Glomerular endothelial cell (primary cell): ENCODE measurements at regions not wholly inside any gene's neighbourhood (a gene's known extent, or its start where the extent isn't known, plus 50 kb on each side); places are given as distances from the start of the nearest gene placed in this dataset.

ENCODE experiments used
- DNase-seq: peaks from one replicate; pipeline ENCODE4 v3.0.0-alpha.2; 2011; ENCODE audit warnings: low read depth, low spot score; ENCODE audit errors: extremely low read depth

GRCh38 chr3:40593351-40593750, 68.6 kb downstream of the ZNF621 start:
- DNase-seq, result no peak

GRCh38 chr3:40597441-40597840, 72.7 kb downstream of the ZNF621 start:
- DNase-seq, result no peak

- no peak for DNase-seq
Measured at GRCh38 chr3:40598338-40598737, 73.6 kb downstream of the ZNF621 start.

DNA sequence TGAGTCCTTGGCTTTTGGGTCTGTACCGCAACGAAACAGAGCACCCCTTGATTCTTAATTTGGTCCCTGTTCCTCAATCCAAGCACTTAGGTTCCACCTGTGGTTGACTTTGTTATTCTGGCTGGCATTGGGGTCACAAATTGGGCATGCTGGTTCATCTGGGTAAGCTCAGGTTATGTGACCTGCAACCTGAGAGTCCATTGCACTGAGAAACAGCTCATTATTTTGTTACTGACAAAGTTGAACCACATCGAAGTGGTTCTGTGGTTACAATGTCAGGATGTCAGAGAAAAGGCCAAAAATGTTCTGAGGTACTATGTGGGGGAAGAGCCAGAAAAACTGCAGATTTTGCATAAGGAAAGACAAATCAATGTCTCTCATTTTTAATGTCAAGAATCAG, 74.2 kb downstream of the ZNF621 start:
- no peak for DNase-seq

DNA sequence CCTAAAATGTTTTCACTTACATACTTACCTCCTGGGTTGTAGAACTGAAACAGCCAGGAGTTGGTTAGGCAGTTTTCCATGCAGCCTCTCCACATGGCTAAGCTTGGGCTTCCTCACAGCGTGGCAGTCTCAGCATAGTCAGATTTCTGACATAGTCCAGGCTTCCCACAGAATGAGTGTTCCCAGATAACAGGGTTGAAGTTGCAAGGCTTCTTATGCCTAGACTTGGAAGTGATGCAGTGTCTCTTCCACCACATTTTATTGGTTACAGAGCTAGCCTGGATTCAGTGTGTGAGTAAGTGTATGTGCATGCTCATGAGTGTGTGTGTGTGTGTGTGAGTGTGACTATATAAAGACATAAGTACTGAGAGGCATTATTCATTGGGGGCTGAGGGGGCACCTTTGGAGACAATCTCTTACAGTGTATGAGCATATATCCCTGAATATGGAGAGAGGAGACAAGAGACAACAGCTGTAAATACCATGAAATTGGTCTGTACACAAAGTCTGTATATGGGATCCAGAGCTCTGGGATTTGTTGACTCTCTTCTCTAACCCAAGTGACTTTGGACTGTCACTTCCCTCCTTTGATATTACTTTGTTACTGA, 78.1 kb downstream of the ZNF621 start:
- DNase-seq, result no peak

GRCh38 chr3:40605960-40606359, 81.2 kb downstream of the ZNF621 start:
- DNase-seq, result no peak

DNA sequence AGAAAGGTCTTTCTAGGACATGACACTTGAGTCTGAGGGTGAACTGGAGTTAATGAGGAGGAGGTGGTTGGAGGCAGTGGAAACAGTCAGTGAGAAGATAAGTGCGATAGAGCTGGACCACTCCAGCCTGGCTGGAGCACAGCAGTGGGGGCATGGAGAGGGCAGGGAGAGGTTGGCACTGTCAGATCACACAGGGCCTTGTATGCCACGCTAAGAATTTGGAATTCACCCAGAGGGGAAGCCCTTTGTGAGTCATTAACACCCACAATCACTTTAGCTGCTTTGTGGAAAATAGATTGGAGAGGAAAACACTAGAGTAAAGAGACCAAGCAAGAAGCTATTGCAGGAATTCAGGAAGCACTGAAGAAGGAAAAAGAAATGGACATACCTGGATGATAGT, 83.3 kb downstream of the ZNF621 start:
- no peak for DNase-seq

DNA sequence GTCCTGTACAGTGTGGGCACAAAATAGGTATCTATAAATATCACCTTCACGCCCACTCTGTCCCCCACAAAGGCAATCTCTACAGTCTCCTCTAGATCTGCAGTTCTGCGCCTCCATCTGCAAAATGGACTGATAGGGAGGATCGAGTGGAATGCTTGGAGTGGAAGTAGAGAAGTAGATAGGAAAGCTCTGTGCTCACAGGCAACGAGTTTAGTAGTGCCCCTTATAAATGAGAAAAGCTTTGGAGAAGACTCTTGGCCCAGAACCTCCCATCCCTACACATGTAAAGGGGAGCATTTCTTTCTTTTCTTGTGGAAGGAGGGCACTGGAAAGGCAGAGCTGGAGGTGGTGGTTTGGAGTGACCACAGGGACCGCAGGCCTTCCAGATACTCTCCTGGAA, 88.5 kb downstream of the ZNF621 start:
- no peak for DNase-seq

DNA sequence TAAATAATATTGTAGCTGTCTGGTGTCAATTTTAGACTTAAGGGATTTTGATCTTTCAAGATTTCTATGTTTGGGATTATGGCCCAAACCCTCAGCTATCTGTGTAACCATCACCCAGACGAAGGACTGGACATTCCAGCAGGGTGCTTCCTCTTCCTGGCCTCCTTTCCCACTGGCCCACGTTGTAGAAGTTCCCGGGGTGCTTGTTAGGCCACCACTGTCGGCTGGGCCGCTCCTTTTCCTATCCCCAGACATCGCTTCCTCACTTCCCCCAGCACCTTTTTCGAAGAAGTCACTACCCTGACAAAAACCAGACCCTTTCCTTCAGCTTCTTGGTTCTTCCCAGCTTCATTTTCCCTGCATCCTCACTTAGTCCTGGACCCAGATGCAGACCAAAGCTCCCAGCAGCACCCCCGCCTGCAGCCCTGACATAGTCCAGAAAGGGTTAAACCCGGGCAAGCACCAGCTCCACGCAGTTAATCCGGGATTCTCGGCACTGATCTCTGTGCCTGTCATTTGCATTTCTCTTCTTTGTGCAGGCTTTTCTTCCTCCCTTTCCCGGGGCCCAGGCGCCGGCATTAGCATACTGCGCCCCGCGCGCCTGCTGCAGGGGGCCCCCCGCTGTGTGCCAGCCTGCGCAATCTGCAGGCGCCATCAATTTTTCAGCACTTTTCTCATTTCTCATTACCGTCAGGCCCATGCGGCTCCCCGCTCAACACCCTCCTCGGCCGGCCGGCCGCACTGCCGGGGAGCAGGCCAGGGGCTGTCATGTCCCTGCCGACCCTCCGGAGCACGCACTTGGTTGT, 90.6 kb downstream of the ZNF621 start:
- DNase-seq, result no peak

DNA sequence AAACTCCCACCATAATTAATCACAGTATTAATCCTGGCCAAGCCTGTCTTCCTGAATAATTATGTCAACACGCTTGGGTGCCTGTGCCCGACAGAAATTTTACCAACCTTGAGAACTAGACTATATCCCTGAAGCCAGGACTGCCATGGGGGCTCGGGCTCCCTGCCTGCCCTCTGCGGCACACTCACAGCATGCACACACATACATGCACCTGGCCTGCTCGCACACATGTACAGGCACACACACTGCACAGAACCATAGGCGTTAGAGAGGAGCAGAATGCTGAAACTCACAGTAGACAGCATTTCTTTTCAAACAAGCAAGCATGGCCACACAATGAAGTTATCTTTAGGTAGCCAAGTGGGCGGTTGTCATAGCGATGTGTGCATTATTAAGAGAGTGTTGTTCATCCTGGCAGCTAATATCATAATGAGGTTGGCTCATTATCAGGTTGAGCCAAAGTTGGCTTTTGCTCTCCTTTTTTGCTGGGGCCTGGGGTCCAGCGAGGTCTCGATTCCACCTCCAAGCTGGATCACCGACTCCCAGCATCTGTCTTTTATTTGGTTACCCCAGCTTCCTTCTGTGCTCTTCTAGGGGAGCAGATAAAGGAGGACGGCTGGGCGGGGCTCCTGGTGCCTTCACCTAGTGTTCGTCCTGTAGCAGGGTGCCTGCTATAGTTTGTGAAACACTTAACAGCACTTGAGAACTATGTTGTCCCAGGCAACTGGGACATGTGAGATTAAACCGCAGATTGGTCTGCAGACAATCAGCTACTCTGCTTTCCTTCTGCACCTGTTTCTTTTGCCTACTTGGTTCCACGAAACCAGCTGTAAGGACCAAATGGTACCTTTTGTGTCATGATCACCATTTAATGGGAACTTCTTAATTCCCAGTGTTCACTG, 91.4 kb downstream of the ZNF621 start:
- DNase-seq, result no peak

- DNase-seq, result no peak
Measured at GRCh38 chr3:40617084-40617483, 92.3 kb downstream of the ZNF621 start.

DNA sequence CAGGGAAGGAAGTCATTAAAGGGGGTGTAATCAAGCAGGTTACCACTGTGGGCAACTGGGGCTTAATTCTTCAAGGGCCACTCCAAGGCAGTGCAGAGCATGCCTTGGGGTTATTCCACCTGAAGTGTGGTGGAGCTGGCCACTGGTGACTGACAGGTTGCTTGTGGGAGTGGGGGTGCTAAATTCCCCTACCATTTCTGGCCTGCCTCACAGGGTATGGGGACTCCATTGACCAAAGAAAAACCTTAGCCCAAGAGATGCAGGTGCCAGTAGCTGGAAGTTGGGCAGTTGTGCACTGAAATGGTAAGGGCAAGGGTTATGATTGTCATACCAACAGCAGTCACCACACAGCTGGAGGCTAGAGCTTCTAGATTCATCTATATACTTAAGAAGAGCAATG, 93.4 kb downstream of the ZNF621 start:
- no peak for DNase-seq

- no peak for DNase-seq
Measured at GRCh38 chr3:40620151-40620550, 95.4 kb downstream of the ZNF621 start.

DNA sequence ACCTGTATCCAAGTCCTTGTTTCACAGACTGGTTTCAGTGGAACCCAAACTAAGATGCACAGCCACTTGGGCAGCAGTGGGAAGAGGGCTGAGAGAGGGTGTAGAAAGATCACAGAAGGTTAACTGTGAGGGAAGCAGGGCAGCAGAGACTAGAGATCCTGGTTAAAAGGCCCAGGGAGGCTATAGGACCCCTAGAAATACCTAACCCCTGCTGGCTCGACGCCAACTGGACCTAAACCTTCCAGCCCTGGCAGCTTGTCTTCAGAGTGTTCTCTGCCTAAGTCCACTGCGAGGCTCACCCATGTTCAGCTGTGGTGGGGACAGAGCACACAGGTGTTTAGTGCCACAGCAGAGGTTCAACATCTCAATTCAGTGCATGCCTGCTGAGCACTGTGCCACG, 96.5 kb downstream of the ZNF621 start:
- DNase-seq, result no peak

DNA sequence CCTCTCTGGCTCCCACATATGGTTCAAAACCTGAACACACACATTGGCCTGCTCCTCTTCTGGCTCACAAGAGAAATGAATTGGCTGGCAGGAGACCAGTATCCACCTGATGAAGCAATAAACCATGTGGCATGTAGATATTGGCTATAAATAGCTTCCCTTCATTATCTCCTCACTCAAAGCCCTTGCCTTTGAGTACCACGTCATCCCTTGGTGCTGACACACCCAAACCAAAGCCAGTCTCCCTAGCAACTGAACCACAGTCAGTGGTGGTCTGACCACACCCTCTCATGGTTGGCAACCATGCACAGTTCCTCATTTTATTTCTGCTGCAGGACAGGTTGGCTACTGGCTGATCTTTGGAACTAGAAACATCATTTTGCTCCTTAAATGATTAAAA, 98.8 kb downstream of the ZNF621 start:
- DNase-seq, result no peak

- DNase-seq, result no peak
Measured at GRCh38 chr3:40624189-40624769, 99.5 kb downstream of the ZNF621 start.

- no peak for DNase-seq
Measured at GRCh38 chr3:40627095-40627494, 102.3 kb downstream of the ZNF621 start.

DNA sequence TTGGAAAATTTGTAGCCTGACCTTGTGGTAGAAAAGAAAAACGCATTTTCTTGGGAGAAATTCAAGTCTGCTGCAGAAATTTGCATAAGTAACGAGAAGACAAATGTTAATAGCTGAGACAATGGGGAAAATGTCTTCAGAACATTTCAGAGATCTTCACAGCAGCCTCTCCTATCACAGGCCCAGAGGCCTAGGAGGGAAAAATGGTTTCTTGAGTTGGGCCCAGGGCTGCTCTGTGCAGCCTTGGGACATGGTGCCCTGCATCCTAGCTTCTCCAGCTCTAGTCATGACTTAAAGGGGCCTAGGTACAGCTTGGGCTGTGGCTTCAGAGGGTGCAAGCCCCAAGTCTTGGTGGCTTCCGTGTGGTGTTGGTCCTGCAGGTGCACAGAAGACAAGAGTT, 104.2 kb downstream of the ZNF621 start:
- no peak for DNase-seq

DNA sequence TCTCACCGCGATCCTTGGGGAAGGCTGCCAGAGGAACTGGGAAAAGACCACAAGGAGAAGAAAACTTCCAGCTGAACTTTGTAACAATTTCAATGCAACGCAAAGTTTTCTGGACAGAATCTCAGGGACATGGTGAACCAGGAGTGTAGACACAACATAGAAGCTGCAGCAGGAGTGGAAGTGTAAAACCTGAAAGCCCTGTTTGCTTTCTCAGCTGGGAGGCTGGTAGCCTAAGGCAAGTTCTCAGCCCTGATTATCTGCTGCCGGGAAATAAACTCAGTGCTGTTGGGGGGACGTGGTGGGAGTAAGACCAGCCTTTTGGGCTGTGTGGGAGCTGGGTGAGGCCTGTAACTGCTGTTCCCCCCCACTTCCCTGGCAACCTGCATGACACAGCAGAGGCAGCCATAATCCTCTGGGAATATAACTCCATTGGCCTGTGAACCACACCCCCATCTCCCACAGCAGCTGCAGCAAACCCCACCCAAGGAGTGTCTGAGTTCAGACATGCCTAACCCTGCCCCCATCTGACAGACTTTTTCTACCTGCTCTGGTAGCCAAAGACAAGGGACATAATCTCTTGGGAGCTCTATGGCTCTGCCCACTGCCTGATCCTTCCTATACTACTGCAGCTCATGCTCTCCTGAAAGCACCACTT, 106.7 kb downstream of the ZNF621 start:
- no peak for DNase-seq

DNA sequence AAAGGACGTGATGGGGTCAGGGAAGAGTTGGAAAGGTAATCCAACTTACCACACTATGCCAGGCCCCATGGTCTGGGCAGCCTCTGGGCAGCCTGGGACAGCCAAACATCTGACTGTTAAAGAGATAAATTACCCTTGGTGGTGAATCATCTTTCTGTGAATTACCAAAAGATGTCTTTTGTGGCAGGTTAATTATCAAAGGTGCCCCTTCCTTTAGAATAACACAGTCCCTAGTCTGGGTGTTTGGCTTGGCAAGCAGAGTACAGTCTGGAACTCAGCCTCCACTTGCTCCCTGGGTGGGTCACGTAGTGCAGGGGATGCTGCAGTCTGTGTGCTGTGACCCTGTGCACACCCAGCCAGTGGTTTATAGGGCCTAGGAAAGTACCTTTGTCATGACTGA, 113.1 kb downstream of the ZNF621 start:
- no peak for DNase-seq

GRCh38 chr3:40639006-40639405, 114.2 kb downstream of the ZNF621 start:
- DNase-seq, result no peak
